Fibroblast of skin of abdomen (primary cell): ENCODE measurements at regions not wholly inside any gene's neighbourhood (a gene's known extent, or its start where the extent isn't known, plus 50 kb on each side); places are given as distances from the start of the nearest gene placed in this dataset.
A peak's percentile ranks its signal among the peaks of the same experiment; 100 is the strongest.

Source experiments
- DNase-seq: peaks from one replicate; pipeline ENCODE4 v3.0.0-alpha.2; 2013

GRCh38 chrX:67780694-67781109, 236.9 kb downstream of the AR start:
- DNase-seq, result peak; percentile 97

- no peak for DNase-seq
Measured at GRCh38 chrX:67781132-67781531, 237.3 kb downstream of the AR start.

GRCh38 chrX:67784712-67785111, 240.9 kb downstream of the AR start:
- DNase-seq, result no peak

- peak; percentile 53 for DNase-seq
Measured at GRCh38 chrX:67787196-67787595, 243.4 kb downstream of the AR start.

- DNase-seq, result no peak
Measured at GRCh38 chrX:67789536-67789935, 245.7 kb downstream of the AR start.
